Smooth muscle cell (in vitro differentiated cells): ENCODE measurements at regions not wholly inside any gene's neighbourhood (a gene's known extent, or its start where the extent isn't known, plus 50 kb on each side); places are given as distances from the start of the nearest gene placed in this dataset.

Experiments used
- DNase-seq: peaks from one replicate; lab custom pipeline; 2025; ENCODE audit not compliant: unreplicated experiment; lab: John Stamatoyannopoulos, UW
- H2AFZ ChIP-seq: fragments of 200-600 bp; sonication (generic); 2 replicates; pipeline ENCODE4 v1.6.0; 2016; ENCODE audit warnings: antibody characterized with exemption, low read depth, mild to moderate bottlenecking
- H3F3A ChIP-seq: fragments of 200-600 bp; sonication (generic); 2 replicates; pipeline ENCODE4 v1.6.0; 2017; ENCODE audit warnings: antibody characterized with exemption, low read depth
- H3K27ac ChIP-seq: fragments of 200-600 bp; sonication (generic); 2 replicates; pipeline ENCODE4 v1.5.1; 2016; ENCODE audit warnings: low read depth, mild to moderate bottlenecking
- H3K27me3 ChIP-seq: fragments of 200-600 bp; sonication (generic); 2 replicates; pipeline ENCODE4 v1.6.1; 2016; ENCODE audit warnings: low read depth, mild to moderate bottlenecking
- H3K36me3 ChIP-seq: fragments of 200-600 bp; sonication (generic); 2 replicates; pipeline ENCODE4 v1.5.1; 2016; ENCODE audit warnings: low read depth
- H3K4me1 ChIP-seq: fragments of 200-600 bp; sonication (generic); 2 replicates; pipeline ENCODE4 v1.5.1; 2016; ENCODE audit warnings: low read depth
- H3K4me2 ChIP-seq: fragments of 200-600 bp; sonication (generic); 2 replicates; pipeline ENCODE4 v1.6.0; 2016; ENCODE audit warnings: mild to moderate bottlenecking
- H3K4me3 ChIP-seq: fragments of 200-600 bp; sonication (generic); 2 replicates; pipeline ENCODE4 v1.5.1; 2016; ENCODE audit warnings: mild to moderate bottlenecking
- H3K79me2 ChIP-seq: fragments of 200-600 bp; sonication (generic); 2 replicates; pipeline ENCODE4 v1.6.0; 2016; ENCODE audit warnings: low read depth, mild to moderate bottlenecking
- H3K9ac ChIP-seq: fragments of 200-600 bp; sonication (generic); 2 replicates; pipeline ENCODE4 v1.6.0; 2016; ENCODE audit warnings: low read depth
- H3K9me3 ChIP-seq: fragments of 200-600 bp; sonication (generic); replicated peaks from 2 replicates; pipeline ENCODE4 v1.5.1; 2016; ENCODE audit warnings: low read depth
- H4K20me1 ChIP-seq: fragments of 200-600 bp; sonication (generic); 2 replicates; pipeline ENCODE4 v1.6.0; 2016; ENCODE audit warnings: low read depth
- CTCF ChIP-seq: fragments of 200-600 bp; sonication (generic); IDR thresholded peaks from 2 replicates; pipeline ENCODE4 v1.5.1; 2017; ENCODE audit warnings: borderline replicate concordance, mild to moderate bottlenecking, antibody characterized with exemption; ENCODE audit not compliant: insufficient read depth, poor library complexity, severe bottlenecking
- WGBS: methylation state at CpG from one replicate; pipeline ENCODE4 v1.1.7; 2016; ENCODE audit warnings: low lambda C conversion rate; 5-methylcytosine and 5-hydroxymethylcytosine counted together

GRCh38 chr18:78625847-78626246, 353.8 kb upstream of the SALL3 start:
- 60% methylated on average over 5 of the region's 5 CpGs for WGBS
- Histone ChIP-seq H3F3A (no peaks in the 10 kb centered on the region), H4K20me1 (no peaks in the 10 kb centered on the region), H2AFZ (no peak overlapping the region), H3K79me2 (no peaks in the 10 kb centered on the region), H3K27ac (no peak overlapping the region), H3K9me3 (no peaks in the 10 kb centered on the region), H3K4me1 (no peaks in the 10 kb centered on the region), H3K9ac (no peak overlapping the region), H3K36me3 (no peaks in the 10 kb centered on the region), H3K27me3 (no peaks in the 10 kb centered on the region), H3K4me3 (no peak overlapping the region), H3K4me2 (no peak overlapping the region)
- TF ChIP-seq CTCF, result no peak
- DNase-seq, result no peak

- Histone ChIP-seq H3F3A (no peaks in the 10 kb centered on the region), H3K36me3 (no peaks in the 10 kb centered on the region), H3K79me2 (no peaks in the 10 kb centered on the region), H3K9ac (no peak overlapping the region), H3K4me2 (no peak overlapping the region), H2AFZ (no peak overlapping the region), H4K20me1 (no peaks in the 10 kb centered on the region), H3K9me3 (no peaks in the 10 kb centered on the region), H3K4me3 (no peak overlapping the region), H3K4me1 (no peaks in the 10 kb centered on the region), H3K27me3 (no peaks in the 10 kb centered on the region), H3K27ac (no peak overlapping the region)
- no peak for DNase-seq
- TF ChIP-seq CTCF, result no peak
- WGBS, result 92% methylated on average over 21 of the region's 21 CpGs
Observed at GRCh38 chr18:78627551-78628346, 351.9 kb upstream of the SALL3 start.

GRCh38 chr18:78629426-78629825, 350.2 kb upstream of the SALL3 start:
- Histone ChIP-seq H3K4me2 (no peak overlapping the region), H3K4me1 (no peaks in the 10 kb centered on the region), H3K79me2 (no peaks in the 10 kb centered on the region), H3K27me3 (no peaks in the 10 kb centered on the region), H3K36me3 (no peaks in the 10 kb centered on the region), H4K20me1 (no peaks in the 10 kb centered on the region), H3F3A (no peaks in the 10 kb centered on the region), H2AFZ (no peak overlapping the region), H3K9me3 (no peaks in the 10 kb centered on the region), H3K27ac (no peak overlapping the region), H3K4me3 (no peak overlapping the region), H3K9ac (no peak overlapping the region)
- no peak for TF ChIP-seq CTCF
- 98% methylated on average over 10 of the region's 15 CpGs for WGBS
- no peak for DNase-seq

- TF ChIP-seq CTCF, result no peak
- no peak overlapping the region for H3K9ac ChIP-seq
- H3F3A ChIP-seq, result no peaks in the 10 kb centered on the region
- no peaks in the 10 kb centered on the region for H4K20me1 ChIP-seq
- no peaks in the 10 kb centered on the region for H3K27me3 ChIP-seq
- 85% methylated on average over 17 of the region's 17 CpGs for WGBS
- H2AFZ ChIP-seq, result no peak overlapping the region
- H3K4me1 ChIP-seq, result no peaks in the 10 kb centered on the region
- no peak overlapping the region for H3K4me3 ChIP-seq
- H3K36me3 ChIP-seq, result no peaks in the 10 kb centered on the region
- no peaks in the 10 kb centered on the region for H3K79me2 ChIP-seq
- H3K9me3 ChIP-seq, result no peaks in the 10 kb centered on the region
- DNase-seq, result no peak
- H3K4me2 ChIP-seq, result no peak overlapping the region
- H3K27ac ChIP-seq, result no peak overlapping the region
Observed at GRCh38 chr18:78630356-78630755, 349.3 kb upstream of the SALL3 start.
